CD4-positive, alpha-beta T cell (primary cell): ENCODE measurements at regions not wholly inside any gene's neighbourhood (a gene's known extent, or its start where the extent isn't known, plus 50 kb on each side); places are given as distances from the start of the nearest gene placed in this dataset.

Experiments
- ATAC-seq: fragments of 200-7000 bp; cut with Tn5 transposase; one replicate; pipeline ENCODE4 v1.10.0; 2022; ENCODE audit warnings: mild to moderate bottlenecking; ENCODE audit not compliant: poor library complexity
- CTCF ChIA-PET: fragments of 350-600 bp; sonication (Branson Sonifier 250); formaldehyde crosslinking; loops from one replicate; lab custom pipeline; 2021; ENCODE audit warnings: antibody characterized with exemption, inconsistent platforms; lab: Charles Lee
- POLR2A ChIA-PET: fragments of 350-600 bp; sonication (Branson Sonifier 250); formaldehyde crosslinking; loops from one replicate; lab custom pipeline; 2021; ENCODE audit warnings: antibody characterized with exemption, inconsistent platforms; lab: Charles Lee
- DNase-seq, 14 experiments: peaks; one replicate each; pipeline ENCODE4 v3.0.0-alpha.2; 2013 to 2020; ENCODE audit warnings: mixed read lengths in 2 of 14
- H3K27ac ChIP-seq, 2 donors: one replicate each; pipeline versions ENCODE4 v1.5.1 to v1.7.0; 2013; ENCODE audit warnings: low read length in 2 of 2, low read depth in 1 of 2, mild to moderate bottlenecking in 1 of 2
- H3K27me3 ChIP-seq, 2 experiments: 1 replicate in 1 of 2; 2 replicates in 1 of 2; pipeline versions ENCODE4 v1.6.1 to v1.7.0; 2013; ENCODE audit warnings: low read length in 2 of 2, control low read depth in 1 of 2, mild to moderate bottlenecking in 1 of 2, moderate library complexity in 1 of 2; ENCODE audit not compliant: insufficient read depth in 2 of 2, control insufficient read depth in 1 of 2
- H3K36me3 ChIP-seq: one replicate; pipeline ENCODE4 v1.6.1; 2013; ENCODE audit warnings: low read length, control low read depth; ENCODE audit not compliant: insufficient read depth
- H3K4me1 ChIP-seq: one replicate; pipeline ENCODE4 v1.6.1; 2013; ENCODE audit warnings: low read length, control low read depth; ENCODE audit not compliant: insufficient read depth
- H3K4me3 ChIP-seq: one replicate; pipeline ENCODE4 v1.5.1; 2013; ENCODE audit warnings: mild to moderate bottlenecking, low read length, moderate library complexity
- H3K9me3 ChIP-seq, 2 experiments: 1 replicate in 1 of 2; 2 replicates in 1 of 2; pipeline versions ENCODE4 v1.6.1 to v1.7.0; 2013; ENCODE audit warnings: low read length in 2 of 2, mild to moderate bottlenecking in 2 of 2, control low read depth in 1 of 2, moderate library complexity in 1 of 2; ENCODE audit not compliant: control insufficient read depth in 1 of 2, insufficient read depth in 1 of 2
- H3K27ac Mint-ChIP-seq: one replicate; pipeline ENCODE4 v1.8.0; 2020; ENCODE audit warnings: mixed read lengths
- H3K27me3 Mint-ChIP-seq: one replicate; pipeline ENCODE4 v1.8.0; 2021; ENCODE audit warnings: mixed read lengths
- H3K36me3 Mint-ChIP-seq: one replicate; pipeline ENCODE4 v1.8.0; 2021; ENCODE audit warnings: low read depth, mixed read lengths
- H3K4me1 Mint-ChIP-seq: one replicate; pipeline ENCODE4 v1.8.0; 2021; ENCODE audit warnings: low read depth, mixed read lengths
- H3K4me3 Mint-ChIP-seq: one replicate; pipeline ENCODE4 v1.8.0; 2020; ENCODE audit warnings: mild to moderate bottlenecking, mixed read lengths
- H3K9me3 Mint-ChIP-seq: one replicate; pipeline ENCODE4 v1.8.0; 2020; ENCODE audit warnings: mixed read lengths
- CTCF ChIP-seq: fragments of 200-600 bp; IDR thresholded peaks from one replicate; pipeline ENCODE4 v1.8.0; 2022; ENCODE audit warnings: antibody characterized with exemption, mild to moderate bottlenecking
- intact Hi-C, 2 experiments: fragments of 100-400 bp; cut with DNase I in 1 of 2; cut with micrococcal nuclease in 1 of 2; formaldehyde crosslinking; loops; one replicate each; pipeline versions ENCODE4 v1.15.1 to v1.9.0; 2023 to 2025; cut with DNase I, micrococcal nuclease

GRCh38 chr2:52818958-52819357 lies 948.6 kb upstream of the CHAC2 start:
- peaks cover 2% of the 10 kb centered on the region for H3K9me3 Mint-ChIP-seq
- no peak for TF ChIP-seq CTCF

GRCh38 chr2:52810460-52810859 lies 957.1 kb upstream of the CHAC2 start:
- no peaks in the 10 kb centered on the region for H3K27me3 ChIP-seq
- H3K9me3 ChIP-seq = peaks cover 0 to 4% of the 10 kb centered on the region in 2 experiments
- POLR2A ChIA-PET = no interaction called here
- CTCF ChIA-PET = no interaction called here
- no peaks in the 10 kb centered on the region for H3K4me1 ChIP-seq
- no peak overlapping the region for H3K27ac ChIP-seq
- intact Hi-C loops = no loop called here
- no peaks in the 10 kb centered on the region for H3K9me3 Mint-ChIP-seq
- H3K4me1 Mint-ChIP-seq = no peaks in the 10 kb centered on the region
- no peak overlapping the region for H3K4me3 ChIP-seq
- no peak for TF ChIP-seq CTCF
- H3K36me3 ChIP-seq = no peaks in the 10 kb centered on the region
- H3K27ac Mint-ChIP-seq = no peak overlapping the region
- H3K27me3 Mint-ChIP-seq = no peaks in the 10 kb centered on the region
- ATAC-seq (no peak), DNase-seq (peak in 3 of 14 experiments; percentile 0 to 6 (median 3))
- H3K4me3 Mint-ChIP-seq = no peak overlapping the region
- no peaks in the 10 kb centered on the region for H3K36me3 Mint-ChIP-seq

More at GRCh38 chr2:52818958-52819357, 948.6 kb upstream of the CHAC2 start:
- intact Hi-C loops = no loop called here
- Mint-ChIP-seq H3K4me3 (no peak overlapping the region), H3K27ac (no peak overlapping the region), H3K27me3 (no peaks in the 10 kb centered on the region), H3K4me1 (no peaks in the 10 kb centered on the region), H3K36me3 (no peaks in the 10 kb centered on the region)
- no peak overlapping the region for H3K27ac ChIP-seq
- no peaks in the 10 kb centered on the region for H3K9me3 ChIP-seq
- ChIA-PET CTCF (no interaction called here), POLR2A (no interaction called here)
- DNase-seq (no peak), ATAC-seq (no peak)
- H3K4me3 ChIP-seq = no peak overlapping the region
- H3K27me3 ChIP-seq = no peaks in the 10 kb centered on the region
- no peaks in the 10 kb centered on the region for H3K4me1 ChIP-seq
- H3K36me3 ChIP-seq = no peaks in the 10 kb centered on the region

- Histone ChIP-seq H3K27me3 (no peaks in the 10 kb centered on the region), H3K36me3 (no peaks in the 10 kb centered on the region), H3K4me3 (no peak overlapping the region), H3K4me1 (no peaks in the 10 kb centered on the region), H3K9me3 (peaks cover 0 to 6% of the 10 kb centered on the region in 2 experiments), H3K27ac (no peak overlapping the region)
- no peaks in the 10 kb centered on the region for H3K27me3 Mint-ChIP-seq
- peaks cover 7% of the 10 kb centered on the region for H3K9me3 Mint-ChIP-seq
- ATAC-seq (no peak), DNase-seq (no peak)
- no peak for TF ChIP-seq CTCF
- CTCF ChIA-PET = no interaction called here
- no peaks in the 10 kb centered on the region for H3K4me1 Mint-ChIP-seq
- intact Hi-C loops = no loop called here
- H3K36me3 Mint-ChIP-seq = no peaks in the 10 kb centered on the region
- POLR2A ChIA-PET = no interaction called here
- H3K27ac Mint-ChIP-seq = no peak overlapping the region
- no peak overlapping the region for H3K4me3 Mint-ChIP-seq
Observed at GRCh38 chr2:52805901-52806410, 961.6 kb upstream of the CHAC2 start.
